SK-N-SH treated with all-trans-retinoic acid at 6 μM for 48 hours (cell line): ENCODE measurements at regions not wholly inside any gene's neighbourhood (a gene's known extent, or its start where the extent isn't known, plus 50 kb on each side); places are given as distances from the start of the nearest gene placed in this dataset.

Experiments
- ATAC-seq: fragments of 200-7000 bp; cut with Tn5 transposase; 3 replicates; pipeline ENCODE4 v1.9.1; 2020; ENCODE audit warnings: mild to moderate bottlenecking, moderate library complexity
- ARNTL ChIP-seq: fragments of 450-650 bp; formaldehyde crosslinking; IDR thresholded peaks from 2 replicates; pipeline ENCODE4 v1.5.0; 2020; ENCODE audit warnings: low read depth, mild to moderate bottlenecking, moderate library complexity, borderline replicate concordance
- BACH2 ChIP-seq: fragments of 250-450 bp; sonication (Bioruptor Pico); IDR thresholded peaks from 2 replicates; pipeline ENCODE4 v1.9.0; 2021; ENCODE audit warnings: mild to moderate bottlenecking, borderline replicate concordance
- CREB5 ChIP-seq: fragments of 250-450 bp; sonication (Bioruptor Pico); IDR thresholded peaks from 2 replicates; pipeline ENCODE4 v1.5.1; 2020; ENCODE audit warnings: low read depth, mild to moderate bottlenecking, moderate library complexity
- CSDC2 ChIP-seq: fragments of 250-450 bp; sonication (Bioruptor Pico); IDR thresholded peaks from 2 replicates; pipeline ENCODE4 v1.5.0; 2020; ENCODE audit warnings: mild to moderate bottlenecking, moderate library complexity
- CSRNP3 ChIP-seq: fragments of 250-450 bp; sonication (Bioruptor Pico); IDR thresholded peaks from 2 replicates; pipeline ENCODE4 v1.5.1; 2021; ENCODE audit warnings: mild to moderate bottlenecking, moderate library complexity
- GLIS3 ChIP-seq: fragments of 250-450 bp; sonication (Bioruptor Pico); IDR thresholded peaks from 2 replicates; pipeline ENCODE4 v1.5.0; 2020; ENCODE audit warnings: mild to moderate bottlenecking, moderate library complexity
- ISL1 ChIP-seq: fragments of 250-450 bp; sonication (Bioruptor Pico); IDR thresholded peaks from 2 replicates; pipeline ENCODE4 v2.1.2; 2022; ENCODE audit warnings: mild to moderate bottlenecking, moderate library complexity
- OSR1 ChIP-seq: fragments of 250-450 bp; sonication (Bioruptor Pico); IDR thresholded peaks from 2 replicates; pipeline ENCODE4 v1.8.0; 2022; ENCODE audit warnings: moderate library complexity, mild to moderate bottlenecking, inconsistent platforms
- PATZ1 ChIP-seq: fragments of 250-450 bp; sonication (Bioruptor Pico); IDR thresholded peaks from 2 replicates; pipeline ENCODE4 v1.8.0; 2020; ENCODE audit warnings: mild to moderate bottlenecking, moderate library complexity, borderline replicate concordance
- POU6F1 ChIP-seq: fragments of 250-450 bp; sonication (Bioruptor Pico); IDR thresholded peaks from 2 replicates; pipeline ENCODE4 v1.8.0; 2021; ENCODE audit warnings: low read depth, mild to moderate bottlenecking, moderate library complexity, borderline replicate concordance
- PPARA ChIP-seq: fragments of 250-450 bp; sonication (Bioruptor Pico); IDR thresholded peaks from 2 replicates; pipeline ENCODE4 v1.5.0; 2020; ENCODE audit warnings: mild to moderate bottlenecking, borderline replicate concordance
- RARB ChIP-seq: fragments of 250-450 bp; sonication (Bioruptor Pico); IDR thresholded peaks from 2 replicates; pipeline ENCODE4 v1.8.0; 2021; ENCODE audit warnings: mild to moderate bottlenecking, moderate library complexity
- SNAI2 ChIP-seq: fragments of 250-450 bp; sonication (Bioruptor Pico); IDR thresholded peaks from 2 replicates; pipeline ENCODE4 v1.5.0; 2020; ENCODE audit warnings: mild to moderate bottlenecking, moderate library complexity
- TCF4 ChIP-seq: fragments of 250-450 bp; sonication (Bioruptor Pico); IDR thresholded peaks from 2 replicates; pipeline ENCODE4 v1.8.0; 2021; ENCODE audit warnings: mild to moderate bottlenecking, moderate library complexity, borderline replicate concordance
- TOX ChIP-seq: fragments of 250-450 bp; sonication (Bioruptor Pico); IDR thresholded peaks from 2 replicates; pipeline ENCODE4 v1.8.0; 2021; ENCODE audit warnings: mild to moderate bottlenecking, moderate library complexity, borderline replicate concordance
- ZC3H10 ChIP-seq: fragments of 250-450 bp; sonication (Bioruptor Pico); IDR thresholded peaks from 2 replicates; pipeline ENCODE4 v1.5.1; 2021; ENCODE audit warnings: mild to moderate bottlenecking, moderate library complexity
- ZFP3 ChIP-seq: fragments of 250-450 bp; sonication (Bioruptor Pico); IDR thresholded peaks from 2 replicates; pipeline ENCODE4 v1.5.0; 2020; ENCODE audit warnings: mild to moderate bottlenecking, moderate library complexity
- ZFP30 ChIP-seq: fragments of 450-650 bp; formaldehyde crosslinking; IDR thresholded peaks from 2 replicates; pipeline ENCODE4 v1.5.0; 2022; ENCODE audit warnings: mild to moderate bottlenecking, moderate library complexity
- ZNF565 ChIP-seq: fragments of 450-650 bp; formaldehyde crosslinking; conservative IDR thresholded peaks from 2 replicates; pipeline ENCODE4 v1.5.0; 2020; ENCODE audit warnings: low read depth, mild to moderate bottlenecking, moderate library complexity
- ZNF70 ChIP-seq: fragments of 450-650 bp; formaldehyde crosslinking; IDR thresholded peaks from 2 replicates; pipeline ENCODE4 v1.5.0; 2020; ENCODE audit warnings: mild to moderate bottlenecking, moderate library complexity
- ZNF8 ChIP-seq: fragments of 450-650 bp; formaldehyde crosslinking; IDR thresholded peaks from 2 replicates; pipeline ENCODE4 v1.5.0; 2020; ENCODE audit warnings: mild to moderate bottlenecking, moderate library complexity

GRCh38 chr2:196259507-196260481 lies 88.4 kb upstream of the STK17B start:
- peak; percentile 76 for ATAC-seq
- TF ChIP-seq ZC3H10 (CRISPR knock-in tag) (no peak), BACH2 (no peak), ISL1 (CRISPR knock-in tag) (peak; percentile 46; the same call in 1 of the 2 replicates)

GRCh38 chr2:196260546-196260945 lies 89.2 kb upstream of the STK17B start:
- ATAC-seq: no peak
- TF ChIP-seq CSDC2 (CRISPR knock-in tag) (no peak), POU6F1 (CRISPR knock-in tag) (no peak), ZFP3 (CRISPR knock-in tag) (no peak), ISL1 (CRISPR knock-in tag) (no peak), ARNTL (CRISPR knock-in tag) (no peak), TCF4 (CRISPR knock-in tag) (no peak), GLIS3 (CRISPR knock-in tag) (no peak), ZNF8 (no peak), PATZ1 (CRISPR knock-in tag) (no peak), ZNF565 (no peak)

- no peak for ATAC-seq
- no peak for TF ChIP-seq CREB5
- no peak for TF ChIP-seq ARNTL (CRISPR knock-in tag)
- no peak for TF ChIP-seq ZFP30 (CRISPR knock-in tag)
- TF ChIP-seq ZNF70 (CRISPR knock-in tag): no peak
- no peak for TF ChIP-seq POU6F1 (CRISPR knock-in tag)
- no peak for TF ChIP-seq GLIS3 (CRISPR knock-in tag)
- TF ChIP-seq TOX (CRISPR knock-in tag): no peak
- no peak for TF ChIP-seq RARB
- TF ChIP-seq PPARA (CRISPR knock-in tag): no peak
- no peak for TF ChIP-seq ZC3H10 (CRISPR knock-in tag)
- no peak for TF ChIP-seq ISL1 (CRISPR knock-in tag)
- TF ChIP-seq, all 23 proteins: peak for 0
These were observed 91.2 kb upstream of the STK17B start for GRCh38 chr2:196262606-196263005.

GRCh38 chr2:196263181-196263747 lies 91.9 kb upstream of the STK17B start:
- ATAC-seq: peak; percentile 52
- no peak for TF ChIP-seq CSDC2 (CRISPR knock-in tag)
- no peak for TF ChIP-seq POU6F1 (CRISPR knock-in tag)
- TF ChIP-seq GLIS3 (CRISPR knock-in tag): no peak
- no peak for TF ChIP-seq CSRNP3
- no peak for TF ChIP-seq SNAI2 (CRISPR knock-in tag)
- no peak for TF ChIP-seq ZFP30 (CRISPR knock-in tag)
- no peak for TF ChIP-seq OSR1 (CRISPR knock-in tag)
- TF ChIP-seq BACH2: no peak
